Progenitor cell of endocrine pancreas (in vitro differentiated cells): ENCODE measurements at regions not wholly inside any gene's neighbourhood (a gene's known extent, or its start where the extent isn't known, plus 50 kb on each side); places are given as distances from the start of the nearest gene placed in this dataset.

Source experiments
- DNase-seq: peaks from one replicate; pipeline ENCODE4 v3.0.0; 2021; ENCODE audit warnings: low spot score; ENCODE audit not compliant: unreplicated experiment
- H3K27ac Mint-ChIP-seq: 2 replicates; pipeline ENCODE4 v1.8.0; 2021; ENCODE audit warnings: mild to moderate bottlenecking, moderate library complexity, mixed read lengths
- H3K27me3 Mint-ChIP-seq: 2 replicates; pipeline ENCODE4 v1.8.0; 2021; ENCODE audit warnings: mixed read lengths
- H3K36me3 Mint-ChIP-seq: 2 replicates; pipeline ENCODE4 v1.8.0; 2022; ENCODE audit warnings: mixed read lengths; ENCODE audit not compliant: insufficient read depth
- H3K4me1 Mint-ChIP-seq: 2 replicates; pipeline ENCODE4 v1.8.0; 2021; ENCODE audit warnings: low read depth, mixed read lengths
- H3K4me3 Mint-ChIP-seq: 2 replicates; pipeline ENCODE4 v1.8.0; 2021; ENCODE audit warnings: low read depth, mild to moderate bottlenecking, moderate library complexity, mixed read lengths
- H3K9me3 Mint-ChIP-seq: 2 replicates; pipeline ENCODE4 v1.8.0; 2021; ENCODE audit warnings: low read depth, mixed read lengths
- CTCF ChIP-seq: fragments of 200-600 bp; sonication (generic); IDR thresholded peaks from one replicate; pipeline ENCODE4 v1.5.0; 2021; ENCODE audit warnings: antibody characterized with exemption, mild to moderate bottlenecking; ENCODE audit not compliant: unreplicated experiment

- H3K9me3 Mint-ChIP-seq: no peaks in the 10 kb centered on the region
- H3K4me3 Mint-ChIP-seq: no peak overlapping the region
- no peak for TF ChIP-seq CTCF
- DNase-seq: no peak
- H3K27me3 Mint-ChIP-seq: no peaks in the 10 kb centered on the region
- H3K4me1 Mint-ChIP-seq: no peaks in the 10 kb centered on the region
- no peak overlapping the region for H3K27ac Mint-ChIP-seq
- no peaks in the 10 kb centered on the region for H3K36me3 Mint-ChIP-seq
These were observed 1134.1 kb downstream of the CDH8 start for GRCh38 chr16:60902114-60902513.

- Mint-ChIP-seq H3K4me1 (no peaks in the 10 kb centered on the region), H3K27ac (no peak overlapping the region), H3K9me3 (no peaks in the 10 kb centered on the region), H3K4me3 (no peak overlapping the region), H3K27me3 (no peaks in the 10 kb centered on the region), H3K36me3 (no peaks in the 10 kb centered on the region)
- no peak for TF ChIP-seq CTCF
- no peak for DNase-seq
These were observed 1153.4 kb downstream of the CDH8 start for GRCh38 chr16:60882816-60883215.

- no peaks in the 10 kb centered on the region for H3K4me1 Mint-ChIP-seq
- TF ChIP-seq CTCF: no peak
- no peak for DNase-seq
- no peaks in the 10 kb centered on the region for H3K36me3 Mint-ChIP-seq
- peaks cover 9% of the 10 kb centered on the region for H3K9me3 Mint-ChIP-seq
- no peaks in the 10 kb centered on the region for H3K27me3 Mint-ChIP-seq
- no peak overlapping the region for H3K27ac Mint-ChIP-seq
- no peak overlapping the region for H3K4me3 Mint-ChIP-seq
These were observed 1183.6 kb downstream of the CDH8 start for GRCh38 chr16:60852635-60853034.

GRCh38 chr16:60821661-60822060 lies 1214.6 kb downstream of the CDH8 start:
- H3K27ac Mint-ChIP-seq: no peak overlapping the region
- H3K4me3 Mint-ChIP-seq: no peak overlapping the region
- H3K9me3 Mint-ChIP-seq: no peaks in the 10 kb centered on the region
- no peaks in the 10 kb centered on the region for H3K27me3 Mint-ChIP-seq
- no peak for TF ChIP-seq CTCF
- no peaks in the 10 kb centered on the region for H3K36me3 Mint-ChIP-seq
- no peak for DNase-seq
- no peaks in the 10 kb centered on the region for H3K4me1 Mint-ChIP-seq

- Mint-ChIP-seq H3K4me3 (no peak overlapping the region), H3K27me3 (no peaks in the 10 kb centered on the region), H3K36me3 (no peaks in the 10 kb centered on the region), H3K4me1 (no peaks in the 10 kb centered on the region), H3K27ac (no peak overlapping the region), H3K9me3 (no peaks in the 10 kb centered on the region)
- no peak for TF ChIP-seq CTCF
- no peak for DNase-seq
These were observed 1215.9 kb downstream of the CDH8 start for GRCh38 chr16:60820361-60820760.

- Mint-ChIP-seq H3K27ac (no peak overlapping the region), H3K27me3 (no peaks in the 10 kb centered on the region), H3K36me3 (no peaks in the 10 kb centered on the region), H3K4me3 (no peak overlapping the region), H3K9me3 (no peaks in the 10 kb centered on the region), H3K4me1 (no peaks in the 10 kb centered on the region)
- no peak for DNase-seq
- TF ChIP-seq CTCF: no peak
These were observed 1217.8 kb downstream of the CDH8 start for GRCh38 chr16:60818465-60818864.
